ENCODE measurements at regions not wholly inside any gene's neighbourhood (a gene's known extent, or its start where the extent isn't known, plus 50 kb on each side); places are given as distances from the start of the nearest gene placed in this dataset.

GRCh38 chr6:24053057-24053456 lies 73.0 kb upstream of the NRSN1 start:
- no peaks in the 10 kb centered on the region for H3F3A ChIP-seq (ENCODE audit: insufficient read depth, low read depth)
- no peaks in the 10 kb centered on the region for H3K36me3 ChIP-seq (ENCODE audit: low read depth)
- peaks cover 3% of the 10 kb centered on the region; the same call in 1 of the 2 replicates for H3K9me3 ChIP-seq (ENCODE audit: insufficient read depth, low read depth)
- BruUV-seq (replicated peaks): no TSS peak
- CTCF ChIA-PET: no interaction called here
- intact Hi-C loops (cut with micrococcal nuclease; ENCODE audit: unreplicated experiment): no loop called here
- no peaks in the 10 kb centered on the region for H3K4me1 ChIP-seq (replicated peaks; ENCODE audit: insufficient read depth)
- H2AFZ ChIP-seq: no peak overlapping the region
- H3K27me3 ChIP-seq (ENCODE audit: insufficient read depth, low read depth): no peaks in the 10 kb centered on the region
- no peak overlapping the region for H3K27ac ChIP-seq
- H3K79me2 ChIP-seq (ENCODE audit: low read depth): no peaks in the 10 kb centered on the region
- no peak overlapping the region for H3K4me2 ChIP-seq
- DNase-seq: no peak
- TF ChIP-seq CTCF (conservative IDR thresholded peaks at IDR 0.05) (no peak), EZH2 (IDR thresholded peaks at IDR 0.05; ENCODE audit: low read depth) (no peak)
- H3K9me2 ChIP-seq (ENCODE audit: insufficient read depth): no peaks in the 10 kb centered on the region
- H3K4me3 ChIP-seq: no peak overlapping the region
- POLR2A ChIA-PET (ENCODE audit: unreplicated experiment): no interaction called here
- H4K20me1 ChIP-seq (ENCODE audit: insufficient read depth): no peaks in the 10 kb centered on the region

- peaks cover 3% of the 10 kb centered on the region; the same call in 1 of the 2 replicates for H3K9me3 ChIP-seq (ENCODE audit: insufficient read depth, low read depth)
- H3K4me2 ChIP-seq: no peak overlapping the region
- ChIA-PET CTCF (no interaction called here), POLR2A (ENCODE audit: unreplicated experiment) (no interaction called here)
- H3K27ac ChIP-seq: no peak overlapping the region
- no peaks in the 10 kb centered on the region for H3K79me2 ChIP-seq (ENCODE audit: low read depth)
- H3K4me3 ChIP-seq: no peak overlapping the region
- H3K9me2 ChIP-seq (ENCODE audit: insufficient read depth): no peaks in the 10 kb centered on the region
- no peak overlapping the region for H2AFZ ChIP-seq
- intact Hi-C loops (cut with micrococcal nuclease; ENCODE audit: unreplicated experiment): no loop called here
- no peaks in the 10 kb centered on the region for H4K20me1 ChIP-seq (ENCODE audit: insufficient read depth)
- DNase-seq: no peak
- no peaks in the 10 kb centered on the region for H3K4me1 ChIP-seq (replicated peaks; ENCODE audit: insufficient read depth)
- H3K27me3 ChIP-seq (ENCODE audit: insufficient read depth, low read depth): no peaks in the 10 kb centered on the region
- TF ChIP-seq EZH2 (IDR thresholded peaks at IDR 0.05; ENCODE audit: low read depth): no peak
- TF ChIP-seq CTCF (conservative IDR thresholded peaks at IDR 0.05): no peak
- H3F3A ChIP-seq (ENCODE audit: insufficient read depth, low read depth): no peaks in the 10 kb centered on the region
- H3K36me3 ChIP-seq (ENCODE audit: low read depth): no peaks in the 10 kb centered on the region
- BruUV-seq (replicated peaks): no TSS peak
These were observed 71.6 kb upstream of the NRSN1 start for GRCh38 chr6:24054388-24054787.

- Histone ChIP-seq H3K4me1 (replicated peaks; ENCODE audit: insufficient read depth) (no peaks in the 10 kb centered on the region), H2AFZ (no peak overlapping the region), H3K9me2 (ENCODE audit: insufficient read depth) (no peaks in the 10 kb centered on the region), H4K20me1 (ENCODE audit: insufficient read depth) (no peaks in the 10 kb centered on the region), H3K27ac (no peak overlapping the region), H3F3A (ENCODE audit: insufficient read depth, low read depth) (no peaks in the 10 kb centered on the region), H3K36me3 (ENCODE audit: low read depth) (no peaks in the 10 kb centered on the region), H3K9me3 (ENCODE audit: insufficient read depth, low read depth) (peaks cover 3% of the 10 kb centered on the region; the same call in 1 of the 2 replicates), H3K4me2 (no peak overlapping the region), H3K27me3 (ENCODE audit: insufficient read depth, low read depth) (no peaks in the 10 kb centered on the region), H3K4me3 (no peak overlapping the region), H3K79me2 (ENCODE audit: low read depth) (no peaks in the 10 kb centered on the region)
- intact Hi-C loops (cut with micrococcal nuclease; ENCODE audit: unreplicated experiment): no loop called here
- POLR2A ChIA-PET (ENCODE audit: unreplicated experiment): no interaction called here
- BruUV-seq (replicated peaks): no TSS peak
- CTCF ChIA-PET: no interaction called here
- no peak for DNase-seq
- no peak for TF ChIP-seq EZH2 (IDR thresholded peaks at IDR 0.05; ENCODE audit: low read depth)
- TF ChIP-seq CTCF (conservative IDR thresholded peaks at IDR 0.05): no peak
These were observed 69.4 kb upstream of the NRSN1 start for GRCh38 chr6:24056567-24056966.
